PC-9 (cell line): ENCODE measurements at regions not wholly inside any gene's neighbourhood (a gene's known extent, or its start where the extent isn't known, plus 50 kb on each side); places are given as distances from the start of the nearest gene placed in this dataset.

ENCODE experiments used
- CTCF ChIP-seq: fragments of 200-600 bp; sonication (generic); conservative IDR thresholded peaks from 2 replicates; pipeline ENCODE4 v1.6.1; 2017; ENCODE audit warnings: mixed run types, antibody characterized with exemption, mild to moderate bottlenecking, moderate library complexity
- EZH2 ChIP-seq: fragments of 200-600 bp; sonication (generic); IDR thresholded peaks from 2 replicates; pipeline ENCODE4 v1.8.0; 2017; ENCODE audit warnings: antibody characterized with exemption, low read depth

GRCh38 chr4:33961761-33962160, 2282.6 kb downstream of the ARAP2 start:
- TF ChIP-seq CTCF (no peak), EZH2 (no peak)
